ENCODE measurements at regions not wholly inside any gene's neighbourhood (a gene's known extent, or its start where the extent isn't known, plus 50 kb on each side); places are given as distances from the start of the nearest gene placed in this dataset.

DNA sequence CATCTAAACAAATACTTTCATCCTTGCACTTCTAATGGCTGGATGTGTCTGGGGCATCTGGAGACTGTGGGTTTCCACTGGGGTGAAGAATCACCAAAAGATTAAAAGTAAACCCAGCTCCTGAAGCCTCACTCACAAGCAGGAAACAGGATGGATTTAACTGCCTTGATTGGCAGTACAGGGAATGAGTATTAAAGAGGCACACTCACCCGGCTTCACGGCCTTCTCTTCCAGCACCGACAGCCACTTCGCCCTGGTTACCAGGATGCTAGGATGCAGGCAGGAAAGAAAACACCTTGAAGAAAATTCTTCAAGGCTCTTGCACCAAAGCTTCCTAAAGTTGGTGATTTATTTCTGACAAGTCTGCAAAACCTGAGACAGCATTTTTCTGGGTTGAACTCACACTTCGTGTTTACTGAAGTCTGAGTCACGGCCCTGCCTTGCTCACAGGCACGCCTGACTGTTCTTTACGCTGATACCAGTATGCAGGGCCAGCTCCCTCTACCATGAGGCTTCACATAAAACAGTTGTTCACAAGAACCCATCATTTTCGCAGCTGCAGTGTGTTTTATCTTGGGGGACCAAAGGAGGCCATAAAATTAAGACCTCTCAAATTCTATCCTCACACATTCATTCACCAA, 56.5 kb upstream of the ZNF354A start:
- Histone ChIP-seq H3K4me2 (no peak overlapping the region), H3K4me3 (no peak overlapping the region), H2AFZ (replicated peaks) (no peak overlapping the region), H3K79me2 (ENCODE audit: low read depth) (no peaks in the 10 kb centered on the region), H3F3A (ENCODE audit: low read depth) (no peaks in the 10 kb centered on the region), H3K36me3 (no peaks in the 10 kb centered on the region), H3K9me3 (ENCODE audit: low read depth) (no peaks in the 10 kb centered on the region), H3K27me3 (no peaks in the 10 kb centered on the region), H4K20me1 (ENCODE audit: low read depth) (no peaks in the 10 kb centered on the region), H3K27ac (no peak overlapping the region), H3K9ac (no peak overlapping the region), H3K4me1 (no peaks in the 10 kb centered on the region)
- H3K27ac Mint-ChIP-seq, result no peak overlapping the region
- H3K36me3 Mint-ChIP-seq, result peaks cover 2% of the 10 kb centered on the region
- DNase-seq (ENCODE audit: low spot score), result no peak
- H3K4me1 Mint-ChIP-seq, result no peaks in the 10 kb centered on the region
- TF ChIP-seq, protein P1, sequence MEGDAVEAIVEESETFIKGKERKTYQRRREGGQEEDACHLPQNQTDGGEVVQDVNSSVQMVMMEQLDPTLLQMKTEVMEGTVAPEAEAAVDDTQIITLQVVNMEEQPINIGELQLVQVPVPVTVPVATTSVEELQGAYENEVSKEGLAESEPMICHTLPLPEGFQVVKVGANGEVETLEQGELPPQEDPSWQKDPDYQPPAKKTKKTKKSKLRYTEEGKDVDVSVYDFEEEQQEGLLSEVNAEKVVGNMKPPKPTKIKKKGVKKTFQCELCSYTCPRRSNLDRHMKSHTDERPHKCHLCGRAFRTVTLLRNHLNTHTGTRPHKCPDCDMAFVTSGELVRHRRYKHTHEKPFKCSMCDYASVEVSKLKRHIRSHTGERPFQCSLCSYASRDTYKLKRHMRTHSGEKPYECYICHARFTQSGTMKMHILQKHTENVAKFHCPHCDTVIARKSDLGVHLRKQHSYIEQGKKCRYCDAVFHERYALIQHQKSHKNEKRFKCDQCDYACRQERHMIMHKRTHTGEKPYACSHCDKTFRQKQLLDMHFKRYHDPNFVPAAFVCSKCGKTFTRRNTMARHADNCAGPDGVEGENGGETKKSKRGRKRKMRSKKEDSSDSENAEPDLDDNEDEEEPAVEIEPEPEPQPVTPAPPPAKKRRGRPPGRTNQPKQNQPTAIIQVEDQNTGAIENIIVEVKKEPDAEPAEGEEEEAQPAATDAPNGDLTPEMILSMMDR (IDR thresholded peaks at IDR 0.05), result no peak
- TF ChIP-seq EZH2phosphoT487 (IDR thresholded peaks at IDR 0.05) (no peak), EZH2 (IDR thresholded peaks at IDR 0.05) (no peak)
- no peak overlapping the region for H3K4me3 Mint-ChIP-seq
- peaks cover 19% of the 10 kb centered on the region for H3K27me3 Mint-ChIP-seq (ENCODE audit: insufficient read depth, low read depth)
- peaks cover 25% of the 10 kb centered on the region for H3K9me3 Mint-ChIP-seq

DNA sequence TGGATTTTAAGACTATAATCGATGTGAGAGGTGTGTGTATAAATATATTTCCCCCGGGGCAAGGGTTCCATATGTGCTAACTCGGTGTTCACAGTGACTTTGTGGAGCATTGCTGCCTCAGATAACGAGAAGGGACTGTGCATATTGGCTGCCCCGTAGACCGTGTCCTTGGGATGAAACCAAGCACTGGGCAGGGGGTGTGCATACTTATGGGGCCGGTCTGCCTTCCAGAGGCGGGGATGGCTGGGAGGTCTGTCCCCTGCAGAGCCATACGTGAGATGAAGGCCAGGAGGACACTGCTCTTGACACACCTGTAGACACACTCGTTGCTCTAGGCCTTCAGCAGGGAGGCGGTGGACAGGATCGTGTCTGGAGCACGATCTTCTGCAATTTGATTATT, 56.0 kb upstream of the ZNF354A start:
- Histone ChIP-seq H3K4me2 (no peak overlapping the region), H3K4me3 (no peak overlapping the region), H3K9me3 (ENCODE audit: low read depth) (no peaks in the 10 kb centered on the region), H3K27ac (no peak overlapping the region), H3F3A (ENCODE audit: low read depth) (no peaks in the 10 kb centered on the region), H3K27me3 (no peaks in the 10 kb centered on the region), H3K36me3 (no peaks in the 10 kb centered on the region), H3K4me1 (no peaks in the 10 kb centered on the region), H2AFZ (replicated peaks) (no peak overlapping the region), H3K9ac (no peak overlapping the region), H4K20me1 (ENCODE audit: low read depth) (no peaks in the 10 kb centered on the region), H3K79me2 (ENCODE audit: low read depth) (no peaks in the 10 kb centered on the region)
- Mint-ChIP-seq H3K27me3 (ENCODE audit: insufficient read depth, low read depth) (peaks cover 16% of the 10 kb centered on the region), H3K36me3 (peaks cover 2% of the 10 kb centered on the region), H3K4me1 (no peaks in the 10 kb centered on the region), H3K4me3 (no peak overlapping the region), H3K27ac (no peak overlapping the region), H3K9me3 (peaks cover 25% of the 10 kb centered on the region)
- no peak for TF ChIP-seq EZH2phosphoT487 (IDR thresholded peaks at IDR 0.05)
- TF ChIP-seq, protein P1 (IDR thresholded peaks at IDR 0.05), result no peak
- TF ChIP-seq EZH2 (IDR thresholded peaks at IDR 0.05), result no peak
- no peak for DNase-seq (ENCODE audit: low spot score)

DNA sequence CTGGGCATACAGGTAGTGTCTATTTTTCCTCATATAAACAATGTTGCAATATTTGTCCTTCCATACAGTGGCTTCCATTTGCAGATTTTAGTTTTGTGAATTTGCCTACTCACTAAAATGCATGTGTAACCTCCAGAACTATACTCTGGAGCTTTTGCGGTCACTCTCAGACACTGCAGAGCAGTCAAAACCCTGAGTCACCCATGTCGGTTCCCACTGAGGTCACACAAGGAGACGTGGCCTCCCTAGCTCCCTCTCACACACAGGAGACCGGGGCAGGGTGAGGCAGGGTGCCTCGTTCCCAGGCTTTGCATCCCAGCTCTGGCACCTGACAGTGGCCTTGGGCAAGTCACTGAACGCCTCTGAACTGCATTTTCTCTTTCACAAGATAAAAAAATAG, 55.5 kb upstream of the ZNF354A start:
- Histone ChIP-seq H4K20me1 (ENCODE audit: low read depth) (no peaks in the 10 kb centered on the region), H3K27me3 (no peaks in the 10 kb centered on the region), H3F3A (ENCODE audit: low read depth) (no peaks in the 10 kb centered on the region), H3K79me2 (ENCODE audit: low read depth) (no peaks in the 10 kb centered on the region), H3K4me1 (no peaks in the 10 kb centered on the region), H3K27ac (no peak overlapping the region), H2AFZ (replicated peaks) (no peak overlapping the region), H3K36me3 (no peaks in the 10 kb centered on the region), H3K9me3 (ENCODE audit: low read depth) (no peaks in the 10 kb centered on the region), H3K9ac (no peak overlapping the region), H3K4me2 (no peak overlapping the region), H3K4me3 (no peak overlapping the region)
- no peak for DNase-seq (ENCODE audit: low spot score)
- Mint-ChIP-seq H3K27me3 (ENCODE audit: insufficient read depth, low read depth) (peaks cover 15% of the 10 kb centered on the region), H3K9me3 (peaks cover 24% of the 10 kb centered on the region), H3K36me3 (peaks cover 2% of the 10 kb centered on the region), H3K27ac (no peak overlapping the region), H3K4me3 (no peak overlapping the region), H3K4me1 (no peaks in the 10 kb centered on the region)
- TF ChIP-seq EZH2 (IDR thresholded peaks at IDR 0.05), result no peak
- TF ChIP-seq, protein P1 (IDR thresholded peaks at IDR 0.05), result no peak
- no peak for TF ChIP-seq EZH2phosphoT487 (IDR thresholded peaks at IDR 0.05)

All from neural progenitor cell (in vitro differentiated cells).